Esophagus squamous epithelium (tissue), 5 donors: ENCODE measurements at regions not wholly inside any gene's neighbourhood (a gene's known extent, or its start where the extent isn't known, plus 50 kb on each side); places are given as distances from the start of the nearest gene placed in this dataset.

Experiments
- DNase-seq: peaks from one replicate; lab custom pipeline; 2025; lab: John Stamatoyannopoulos, UW
- H3K27ac ChIP-seq, 4 donors: fragments of 200-600 bp; sonication (generic); one replicate each; pipeline ENCODE4 v1.5.1; 2016 to 2019; ENCODE audit warnings: mild to moderate bottlenecking in 1 of 4
- H3K27me3 ChIP-seq, 4 donors: fragments of 200-600 bp; sonication (generic); 1 replicate in 3 of 4; 2 replicates in 1 of 4; pipeline versions ENCODE4 v1.5.1 to v1.6.0; 2017 to 2021; ENCODE audit warnings: antibody characterized with exemption in 1 of 4
- H3K36me3 ChIP-seq, 3 donors: fragments of 200-600 bp; sonication (generic); one replicate each; pipeline ENCODE4 v1.5.1; 2016 to 2019
- H3K4me1 ChIP-seq, 3 donors: fragments of 200-600 bp; sonication (generic); one replicate each; pipeline ENCODE4 v1.5.1; 2017 to 2019
- H3K4me3 ChIP-seq, 4 donors: fragments of 200-600 bp; sonication (generic); 1 replicate in 3 of 4; 2 replicates in 1 of 4; pipeline ENCODE4 v1.5.1; 2016 to 2019; ENCODE audit warnings: mild to moderate bottlenecking in 2 of 4, moderate library complexity in 1 of 4
- H3K9me3 ChIP-seq, 3 donors: fragments of 200-600 bp; sonication (generic); one replicate each; pipeline ENCODE4 v1.5.1; 2016 to 2019
- POLR2A ChIP-seq, 4 donors: fragments of 450-650 bp; IDR thresholded peaks; one replicate each; pipeline ENCODE4 v1.6.1; 2017; ENCODE audit warnings: antibody characterized with exemption in 4 of 4, mild to moderate bottlenecking in 4 of 4, moderate library complexity in 3 of 4
- WGBS, 2 donors: methylation state at CpG; one replicate each; pipeline ENCODE4 v1.1.5; 2018; 5-methylcytosine and 5-hydroxymethylcytosine counted together
- intact Hi-C: fragments of 100-400 bp; cut with DNase I; formaldehyde crosslinking; loops from one replicate; pipeline ENCODE4 v1.15.0; 2022
- TF ChIP-seq, protein P1 (sequence below), 6 experiments: fragments of 450-650 bp in 4 of 6; fragments of 200-600 bp in 2 of 6; sonication (generic) in 2 of 6; IDR thresholded peaks; one replicate each; pipeline ENCODE4 v1.5.1; 2016 to 2019; ENCODE audit warnings: antibody characterized with exemption in 6 of 6, mild to moderate bottlenecking in 4 of 6, moderate library complexity in 4 of 6
- donor health status: DM: yes; HTN: yes; CAD: no.

DNA sequence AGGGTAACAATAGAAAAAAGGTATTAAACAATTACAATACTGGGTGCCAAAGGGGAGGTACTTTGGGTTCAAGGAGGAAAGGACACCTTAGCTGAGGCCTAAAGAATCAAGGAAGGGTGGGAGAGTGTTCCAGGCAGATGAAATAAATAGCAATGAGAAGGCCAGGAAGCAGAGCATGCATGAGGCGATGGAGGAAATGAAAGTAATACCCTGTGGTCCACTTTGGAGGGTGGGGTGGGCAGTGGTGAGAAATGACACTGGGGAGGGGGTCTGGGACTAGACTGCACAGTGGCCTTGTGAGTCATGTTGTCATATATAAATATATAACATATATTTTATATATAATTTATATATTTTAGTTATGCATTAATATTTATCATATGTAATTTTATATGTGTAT lies 55.9 kb downstream of the BHLHE40 start:
- 56 to 79% methylated on average over 1 of the region's 1 CpG for WGBS, 2 donors
- intact Hi-C loops, result no loop called here

GRCh38 chr3:5035692-5036391 lies 56.6 kb downstream of the BHLHE40 start:
- 88 to 89% methylated on average over 13 of the region's 13 CpGs for WGBS, 2 donors
- DNase-seq, result no peak
- H3K4me1 ChIP-seq, result no peaks in the 10 kb centered on the region
- no peaks in the 10 kb centered on the region for H3K9me3 ChIP-seq
- intact Hi-C loops, result no loop called here
- H3K4me3 ChIP-seq, result no peak overlapping the region
- no peak overlapping the region for H3K27ac ChIP-seq
- H3K27me3 ChIP-seq, result no peaks in the 10 kb centered on the region
- TF ChIP-seq POLR2A (IDR thresholded peaks at IDR 0.05), result no peak
- TF ChIP-seq, protein P1, sequence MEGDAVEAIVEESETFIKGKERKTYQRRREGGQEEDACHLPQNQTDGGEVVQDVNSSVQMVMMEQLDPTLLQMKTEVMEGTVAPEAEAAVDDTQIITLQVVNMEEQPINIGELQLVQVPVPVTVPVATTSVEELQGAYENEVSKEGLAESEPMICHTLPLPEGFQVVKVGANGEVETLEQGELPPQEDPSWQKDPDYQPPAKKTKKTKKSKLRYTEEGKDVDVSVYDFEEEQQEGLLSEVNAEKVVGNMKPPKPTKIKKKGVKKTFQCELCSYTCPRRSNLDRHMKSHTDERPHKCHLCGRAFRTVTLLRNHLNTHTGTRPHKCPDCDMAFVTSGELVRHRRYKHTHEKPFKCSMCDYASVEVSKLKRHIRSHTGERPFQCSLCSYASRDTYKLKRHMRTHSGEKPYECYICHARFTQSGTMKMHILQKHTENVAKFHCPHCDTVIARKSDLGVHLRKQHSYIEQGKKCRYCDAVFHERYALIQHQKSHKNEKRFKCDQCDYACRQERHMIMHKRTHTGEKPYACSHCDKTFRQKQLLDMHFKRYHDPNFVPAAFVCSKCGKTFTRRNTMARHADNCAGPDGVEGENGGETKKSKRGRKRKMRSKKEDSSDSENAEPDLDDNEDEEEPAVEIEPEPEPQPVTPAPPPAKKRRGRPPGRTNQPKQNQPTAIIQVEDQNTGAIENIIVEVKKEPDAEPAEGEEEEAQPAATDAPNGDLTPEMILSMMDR (IDR thresholded peaks at IDR 0.05), result no peak
- no peaks in the 10 kb centered on the region for H3K36me3 ChIP-seq

More for the DNA sequence above, 55.9 kb downstream of the BHLHE40 start:
- H3K4me1 ChIP-seq, result no peaks in the 10 kb centered on the region
- DNase-seq, result no peak
- H3K27ac ChIP-seq, result no peak overlapping the region
- no peaks in the 10 kb centered on the region for H3K27me3 ChIP-seq
- no peaks in the 10 kb centered on the region for H3K36me3 ChIP-seq
- no peaks in the 10 kb centered on the region for H3K9me3 ChIP-seq
- TF ChIP-seq, protein P1 (IDR thresholded peaks at IDR 0.05), result no peak
- H3K4me3 ChIP-seq, result no peak overlapping the region

DNA sequence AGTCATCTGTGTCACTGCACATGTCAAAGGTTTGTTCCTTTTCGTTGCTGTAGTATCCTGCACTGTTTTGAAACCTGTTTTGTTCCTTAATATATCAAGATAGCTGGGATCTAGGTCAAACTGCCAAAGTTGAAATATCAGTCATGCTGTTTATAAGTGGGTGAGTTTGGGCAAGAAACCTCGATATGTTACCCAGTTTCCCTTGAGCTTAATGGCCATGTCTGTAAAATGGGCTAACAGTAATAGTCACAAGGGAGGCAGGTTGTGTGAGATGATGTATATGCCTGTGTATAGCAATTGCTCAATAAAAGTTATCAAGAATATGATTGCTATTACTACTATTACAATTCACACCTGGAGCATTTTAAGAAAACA lies 57.1 kb downstream of the BHLHE40 start:
- H3K4me3 ChIP-seq, result no peak overlapping the region
- H3K9me3 ChIP-seq, result no peaks in the 10 kb centered on the region
- H3K27me3 ChIP-seq, result no peaks in the 10 kb centered on the region
- DNase-seq, result no peak
- WGBS, 2 donors, result 53 to 79% methylated on average over 2 of the region's 2 CpGs
- no peaks in the 10 kb centered on the region for H3K4me1 ChIP-seq
- no peaks in the 10 kb centered on the region for H3K36me3 ChIP-seq
- H3K27ac ChIP-seq, result no peak overlapping the region
- intact Hi-C loops, result no loop called here
- TF ChIP-seq, protein P1 (IDR thresholded peaks at IDR 0.05), result no peak
- TF ChIP-seq POLR2A (IDR thresholded peaks at IDR 0.05), result no peak

DNA sequence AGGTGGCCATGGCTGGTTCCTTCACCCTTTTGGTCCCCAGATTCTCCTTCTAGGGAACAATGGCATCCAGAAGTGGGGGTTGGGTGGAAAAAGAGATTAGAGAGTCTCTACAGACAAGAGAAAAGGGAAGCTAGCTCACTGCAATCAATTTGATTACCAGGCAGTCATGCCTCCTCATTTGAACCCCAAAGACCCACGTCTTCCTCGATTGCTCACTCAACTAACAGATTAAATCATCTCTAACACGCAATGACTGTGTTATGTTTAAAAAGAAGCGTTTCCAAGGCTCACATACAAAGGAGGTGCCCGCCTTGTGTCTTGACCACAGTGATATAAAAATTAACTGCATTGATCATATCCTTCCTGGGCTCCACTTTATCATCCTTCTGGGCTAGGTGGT lies 57.6 kb downstream of the BHLHE40 start:
- no peaks in the 10 kb centered on the region for H3K9me3 ChIP-seq
- intact Hi-C loops, result no loop called here
- no peak overlapping the region for H3K27ac ChIP-seq
- no peaks in the 10 kb centered on the region for H3K27me3 ChIP-seq
- H3K4me1 ChIP-seq, result no peaks in the 10 kb centered on the region
- 63 to 75% methylated on average over 5 of the region's 5 CpGs for WGBS, 2 donors
- no peak overlapping the region for H3K4me3 ChIP-seq
- TF ChIP-seq, protein P1 (IDR thresholded peaks at IDR 0.05), result no peak
- TF ChIP-seq POLR2A (IDR thresholded peaks at IDR 0.05), result no peak
- DNase-seq, result no peak
- no peaks in the 10 kb centered on the region for H3K36me3 ChIP-seq

GRCh38 chr3:5039585-5039984 lies 60.3 kb downstream of the BHLHE40 start:
- no peaks in the 10 kb centered on the region for H3K9me3 ChIP-seq
- WGBS, 2 donors, result 79 to 84% methylated on average over 2 of the region's 2 CpGs
- no peak for TF ChIP-seq POLR2A (IDR thresholded peaks at IDR 0.05)
- TF ChIP-seq, protein P1 (IDR thresholded peaks at IDR 0.05), result no peak
- intact Hi-C loops, result no loop called here
- no peaks in the 10 kb centered on the region for H3K27me3 ChIP-seq
- no peak overlapping the region for H3K4me3 ChIP-seq
- H3K36me3 ChIP-seq, result no peaks in the 10 kb centered on the region
- no peaks in the 10 kb centered on the region for H3K4me1 ChIP-seq
- H3K27ac ChIP-seq, result no peak overlapping the region
- no peak for DNase-seq
